CD4-positive, alpha-beta T cell treated with Interferon alpha-2 for 1 hour (primary cell): ENCODE measurements at regions not wholly inside any gene's neighbourhood (a gene's known extent, or its start where the extent isn't known, plus 50 kb on each side); places are given as distances from the start of the nearest gene placed in this dataset.

Experiments used
- DNase-seq, 2 donors: peaks; one replicate each; pipeline ENCODE4 v3.0.0-alpha.2; 2020 to 2022

GRCh38 chr4:138964716-138965426, 50.7 kb upstream of the NOCT start:
- no peak for DNase-seq

- no peak for DNase-seq
Measured at GRCh38 chr4:138963412-138963811, 52.2 kb upstream of the NOCT start.

- no peak for DNase-seq
Measured at GRCh38 chr4:138961664-138962063, 53.9 kb upstream of the NOCT start.

GRCh38 chr4:138961129-138961528, 54.5 kb upstream of the NOCT start:
- no peak for DNase-seq

- no peak for DNase-seq
Measured at GRCh38 chr4:138960175-138960710, 55.3 kb upstream of the NOCT start.

- no peak for DNase-seq
Measured at GRCh38 chr4:138959097-138959815, 56.3 kb upstream of the NOCT start.

- no peak for DNase-seq
Measured at GRCh38 chr4:138958519-138958918, 57.1 kb upstream of the NOCT start.

GRCh38 chr4:138957302-138957701, 58.3 kb upstream of the NOCT start:
- DNase-seq = no peak

GRCh38 chr4:138954428-138954827, 61.2 kb upstream of the NOCT start:
- no peak for DNase-seq

GRCh38 chr4:138953961-138954371, 61.6 kb upstream of the NOCT start:
- no peak for DNase-seq

- no peak for DNase-seq
Measured at GRCh38 chr4:138952411-138952810, 63.2 kb upstream of the NOCT start.

- DNase-seq = no peak
Measured at GRCh38 chr4:138951764-138952163, 63.8 kb upstream of the NOCT start.

- DNase-seq = no peak
Measured at GRCh38 chr4:138949866-138950265, 65.7 kb upstream of the NOCT start.

- no peak for DNase-seq
Measured at GRCh38 chr4:138948918-138949317, 66.7 kb upstream of the NOCT start.

- no peak for DNase-seq
Measured at GRCh38 chr4:138946306-138946705, 69.3 kb upstream of the NOCT start.

GRCh38 chr4:138945840-138946239, 69.7 kb upstream of the NOCT start:
- DNase-seq = no peak

GRCh38 chr4:138945401-138945800, 70.2 kb upstream of the NOCT start:
- DNase-seq = no peak

GRCh38 chr4:138943893-138944292, 71.7 kb upstream of the NOCT start:
- no peak for DNase-seq

GRCh38 chr4:138941037-138941436, 74.5 kb upstream of the NOCT start:
- no peak for DNase-seq

GRCh38 chr4:138939960-138940359, 75.6 kb upstream of the NOCT start:
- no peak for DNase-seq

- DNase-seq = no peak
Measured at GRCh38 chr4:138938366-138938690, 77.3 kb upstream of the NOCT start.

- no peak for DNase-seq
Measured at GRCh38 chr4:138935135-138935807, 80.3 kb upstream of the NOCT start.

- no peak for DNase-seq
Measured at GRCh38 chr4:138927072-138927471, 88.5 kb upstream of the NOCT start.

- no peak for DNase-seq
Measured at GRCh38 chr4:138925495-138925894, 90.1 kb upstream of the NOCT start.
